NT2/D1 (cell line): ENCODE measurements at regions not wholly inside any gene's neighbourhood (a gene's known extent, or its start where the extent isn't known, plus 50 kb on each side); places are given as distances from the start of the nearest gene placed in this dataset.
"Not testable (repeated sequence)": the region's sequence is repeated elsewhere in the genome, so short reads cannot be mapped to it uniquely, and the experiment has no call there.

Experiments used
- DNase-seq: peaks from one replicate; pipeline ENCODE4 v3.0.0-alpha.2; 2011; ENCODE audit warnings: low read depth, low spot score
- H3K27me3 ChIP-seq: 2 replicates; pipeline ENCODE4 v1.6.0; 2011; ENCODE audit warnings: mild to moderate bottlenecking; ENCODE audit not compliant: insufficient read length, insufficient read depth
- H3K36me3 ChIP-seq: 2 replicates; pipeline ENCODE4 v1.6.1; 2011; ENCODE audit warnings: mild to moderate bottlenecking, low read length, mixed read lengths; ENCODE audit not compliant: insufficient read depth, insufficient read length
- H3K4me1 ChIP-seq: 2 replicates; pipeline ENCODE4 v1.5.1; 2011; ENCODE audit not compliant: insufficient read depth, insufficient read length
- H3K4me3 ChIP-seq: 2 replicates; pipeline ENCODE4 v1.5.1; 2011; ENCODE audit warnings: low read depth; ENCODE audit not compliant: insufficient read length
- H3K9ac ChIP-seq: 2 replicates; pipeline ENCODE4 v1.6.0; 2011; ENCODE audit warnings: low read depth; ENCODE audit not compliant: insufficient read length
- H3K9me3 ChIP-seq: 2 replicates; pipeline ENCODE4 v1.5.1; 2011; ENCODE audit warnings: mild to moderate bottlenecking, low read length; ENCODE audit not compliant: insufficient read depth
- SUZ12 ChIP-seq: IDR thresholded peaks from 2 replicates; pipeline ENCODE4 v1.6.1; 2011; ENCODE audit not compliant: insufficient read length, insufficient read depth; ENCODE audit errors: extremely low read depth
- YY1 ChIP-seq: IDR thresholded peaks from 2 replicates; pipeline ENCODE4 v1.6.1; 2011; ENCODE audit not compliant: insufficient read length, insufficient read depth
- ZNF274 ChIP-seq: IDR thresholded peaks from 2 replicates; pipeline ENCODE4 v1.6.1; 2011; ENCODE audit warnings: mild to moderate bottlenecking, low read depth, low read length

DNA sequence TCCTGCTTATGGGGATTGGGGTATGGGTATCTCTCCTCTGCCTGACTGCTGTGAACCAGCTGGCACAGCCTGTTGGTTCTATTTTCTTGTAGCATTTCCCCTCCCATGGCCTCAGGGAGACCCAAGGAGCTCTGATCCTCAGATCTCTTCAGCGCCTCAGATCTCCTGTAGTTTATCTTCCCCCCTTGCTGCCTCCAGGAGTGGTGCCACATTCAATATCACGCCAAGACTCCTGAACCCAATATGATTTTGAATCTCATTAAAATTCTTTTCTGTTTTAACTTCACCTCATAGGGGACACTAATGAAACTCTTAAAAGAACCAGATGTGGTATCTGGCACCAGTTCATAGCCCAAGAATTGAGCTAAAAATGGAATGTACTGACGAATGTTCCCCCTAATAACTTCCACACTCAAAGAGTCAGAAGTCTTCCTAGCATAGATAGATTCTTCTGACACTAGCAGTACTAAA, 59.6 kb upstream of the LIFR start:
- H3K27me3 ChIP-seq, result no peaks in the 10 kb centered on the region
- DNase-seq, result no peak
- no peak overlapping the region for H3K9ac ChIP-seq
- H3K36me3 ChIP-seq, result no peaks in the 10 kb centered on the region
- TF ChIP-seq ZNF274 (no peak), YY1 (no peak)
- no peaks in the 10 kb centered on the region for H3K4me1 ChIP-seq
- H3K9me3 ChIP-seq, result peaks cover 5% of the 10 kb centered on the region; the same call in 1 of the 2 replicates
- H3K4me3 ChIP-seq, result no peak overlapping the region

DNA sequence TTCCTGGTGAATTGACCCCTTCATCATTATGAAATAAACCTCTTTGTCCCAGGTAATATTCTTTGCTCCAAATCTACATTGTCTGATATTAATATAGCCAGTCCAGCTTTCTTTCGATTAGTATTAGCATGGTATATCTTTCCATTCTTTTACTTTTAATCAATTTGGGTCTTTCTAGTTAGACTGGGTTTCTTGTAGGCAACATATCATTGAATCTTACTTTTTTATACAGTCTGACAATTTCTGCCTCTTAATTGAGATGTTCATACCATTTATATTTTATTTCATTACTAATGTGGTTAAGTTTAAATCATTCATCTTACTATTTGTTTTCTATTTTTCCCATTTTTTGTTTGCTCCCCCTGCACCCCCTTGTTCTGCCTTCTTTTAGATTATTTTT, 61.7 kb upstream of the LIFR start:
- no peak for TF ChIP-seq SUZ12
- Histone ChIP-seq H3K9ac (no peak overlapping the region), H3K36me3 (no peaks in the 10 kb centered on the region), H3K9me3 (peaks cover 5% of the 10 kb centered on the region; the same call in 1 of the 2 replicates), H3K27me3 (no peaks in the 10 kb centered on the region), H3K4me3 (no peak overlapping the region), H3K4me1 (no peaks in the 10 kb centered on the region)
- no peak for DNase-seq

GRCh38 chr5:38621331-38621730, 64.9 kb upstream of the LIFR start:
- H3K4me1 ChIP-seq, result no peaks in the 10 kb centered on the region
- TF ChIP-seq ZNF274, result no peak
- TF ChIP-seq SUZ12, result no peak
- TF ChIP-seq YY1, result no peak
- H3K9ac ChIP-seq, result no peak overlapping the region
- no peaks in the 10 kb centered on the region for H3K36me3 ChIP-seq
- no peak for DNase-seq
- H3K4me3 ChIP-seq, result no peak overlapping the region
- H3K9me3 ChIP-seq, result peaks cover 5% of the 10 kb centered on the region; the same call in 1 of the 2 replicates
- no peaks in the 10 kb centered on the region for H3K27me3 ChIP-seq

DNA sequence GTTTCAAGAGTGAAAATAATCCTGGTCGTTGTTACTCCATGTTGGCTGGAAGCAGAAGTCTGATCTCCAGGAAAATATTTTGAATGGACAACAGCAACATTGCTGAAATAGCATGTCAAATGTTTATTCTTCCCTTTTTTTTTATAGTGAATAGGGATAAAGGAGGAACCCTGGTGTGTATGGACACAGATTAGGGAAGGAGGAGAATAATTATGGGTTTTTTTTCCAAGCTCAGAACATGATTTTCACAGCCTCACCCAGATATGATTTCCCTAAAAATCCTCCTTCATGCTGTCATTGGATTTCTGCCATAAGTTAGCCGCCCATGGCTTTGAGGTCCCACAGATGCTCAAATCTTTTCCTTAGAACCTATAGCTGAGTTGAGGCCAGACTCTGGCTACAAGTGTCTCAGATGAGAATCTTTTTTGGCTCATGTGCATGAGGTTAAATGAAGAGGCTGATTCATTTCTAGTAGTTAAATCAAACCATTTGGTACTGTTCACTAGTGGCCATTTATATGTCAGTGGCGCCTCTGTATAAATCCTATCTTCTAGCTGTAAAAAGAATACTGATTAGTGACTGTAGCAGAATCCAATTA, 65.5 kb upstream of the LIFR start:
- Histone ChIP-seq H3K9ac (no peak overlapping the region), H3K9me3 (peaks cover 5% of the 10 kb centered on the region; the same call in 1 of the 2 replicates), H3K27me3 (no peaks in the 10 kb centered on the region), H3K36me3 (no peaks in the 10 kb centered on the region), H3K4me3 (no peak overlapping the region), H3K4me1 (no peaks in the 10 kb centered on the region)
- TF ChIP-seq YY1 (no peak), ZNF274 (no peak), SUZ12 (no peak)
- no peak for DNase-seq

DNA sequence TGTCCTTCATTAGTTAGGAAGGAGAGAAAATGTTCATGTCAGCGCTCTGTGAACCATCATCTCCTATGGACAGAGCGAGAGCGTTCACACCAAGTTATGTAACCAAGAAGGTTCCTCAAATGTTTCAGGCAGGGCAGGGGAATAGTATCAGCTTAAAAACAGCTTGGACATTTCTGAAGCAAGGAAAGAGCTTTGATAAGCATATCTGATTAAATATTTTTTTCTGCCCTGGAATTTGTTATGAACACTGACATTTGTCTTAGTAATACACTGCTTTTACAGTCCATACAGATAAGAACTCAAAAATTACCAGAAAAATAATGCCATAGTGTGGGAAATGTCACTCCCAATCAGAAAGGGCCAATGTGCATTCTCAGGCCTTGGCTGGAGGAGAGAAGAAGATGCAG, 66.3 kb upstream of the LIFR start:
- Histone ChIP-seq H3K27me3 (no peaks in the 10 kb centered on the region), H3K36me3 (no peaks in the 10 kb centered on the region), H3K4me3 (no peak overlapping the region), H3K4me1 (no peaks in the 10 kb centered on the region), H3K9me3 (peaks cover 5% of the 10 kb centered on the region; the same call in 1 of the 2 replicates), H3K9ac (no peak overlapping the region)
- DNase-seq, result no peak
- TF ChIP-seq ZNF274 (no peak), YY1 (no peak), SUZ12 (no peak)

DNA sequence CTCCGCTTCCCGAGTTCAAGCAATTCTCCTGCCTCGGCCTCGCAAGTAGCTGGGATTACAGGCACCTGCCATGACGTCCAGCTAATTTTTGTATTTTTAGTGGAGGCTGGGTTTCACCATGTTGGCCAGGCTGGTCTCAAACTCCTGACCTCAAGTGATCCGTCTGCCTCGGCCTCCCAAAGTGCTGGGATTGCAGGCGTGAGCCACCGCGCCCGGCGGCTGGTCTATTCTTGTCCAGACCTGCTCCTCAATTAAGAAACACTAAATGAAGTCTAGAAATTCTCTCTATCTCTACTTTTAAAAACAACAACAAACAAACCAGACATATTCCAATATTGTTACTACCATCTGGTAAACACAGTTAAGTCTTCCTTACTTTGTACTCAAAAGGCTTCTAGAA, 68.1 kb upstream of the LIFR start:
- H3K4me3 ChIP-seq, H3K36me3 ChIP-seq: not testable (repeated sequence)

DNA sequence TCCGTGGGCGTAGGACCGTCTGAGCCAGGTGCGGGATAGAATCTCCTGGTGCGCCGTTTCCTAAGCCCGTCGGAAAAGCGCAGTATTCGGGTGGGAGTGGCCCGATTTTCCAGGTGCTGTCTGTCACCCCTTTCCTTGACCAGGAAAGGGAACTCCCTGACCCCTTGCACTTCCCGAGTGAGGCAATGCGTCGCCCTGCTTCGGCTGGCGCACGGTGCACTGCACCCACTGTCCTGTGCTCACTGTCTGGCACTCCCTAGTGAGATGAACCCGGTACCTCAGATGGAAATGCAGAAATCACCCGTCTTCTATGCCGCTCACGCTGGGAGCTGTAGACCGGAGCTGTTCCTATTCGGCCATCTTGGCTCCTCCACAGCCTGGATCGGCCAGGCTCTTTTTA, 74.9 kb upstream of the LIFR start:
- not testable (repeated sequence) for DNase-seq, H3K36me3 ChIP-seq, H3K27me3 ChIP-seq, H3K4me3 ChIP-seq, H3K9ac ChIP-seq, H3K4me1 ChIP-seq
- H3K9me3 ChIP-seq, result peaks cover 14% of the 10 kb centered on the region; the same call in 1 of the 2 replicates

More for the DNA sequence above, 68.1 kb upstream of the LIFR start:
- H3K4me1 ChIP-seq, H3K27me3 ChIP-seq, DNase-seq, H3K9me3 ChIP-seq, H3K9ac ChIP-seq: not testable (repeated sequence)
